SK-N-DZ (cell line): ENCODE measurements at regions not wholly inside any gene's neighbourhood (a gene's known extent, or its start where the extent isn't known, plus 50 kb on each side); places are given as distances from the start of the nearest gene placed in this dataset.

Experiments used
- DNase-seq: peaks from one replicate; pipeline ENCODE4 v3.0.0-alpha.2; 2015; ENCODE audit warnings: low spot score
- small RNA-seq, 2 experiments: library from RNA; depleted of rRNA; stranded (forward); fragments of <200 nt; gene quantifications; one replicate each; pipeline ENCODE3, GENCODE V24; 2014

DNA sequence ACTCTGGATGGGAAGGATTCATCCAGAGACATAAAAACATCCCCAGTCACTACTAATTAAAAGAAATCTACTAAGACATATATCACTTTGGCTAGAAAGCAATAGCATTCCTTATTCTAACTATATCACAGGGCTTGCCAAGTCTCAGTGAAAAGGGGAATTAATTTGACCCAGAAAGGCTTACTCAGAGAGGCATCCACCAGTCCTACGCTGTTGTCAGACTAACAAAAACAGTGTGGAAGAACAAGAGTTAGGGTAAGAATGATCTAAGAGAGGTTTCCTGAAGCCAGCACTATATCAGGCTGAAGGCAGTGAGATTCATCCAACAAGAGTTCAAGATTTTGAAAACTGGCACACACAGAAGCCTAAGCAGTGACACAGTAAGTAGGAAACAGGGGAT is 126.1 kb downstream of the GDAP2 start:
- no peak for DNase-seq

DNA sequence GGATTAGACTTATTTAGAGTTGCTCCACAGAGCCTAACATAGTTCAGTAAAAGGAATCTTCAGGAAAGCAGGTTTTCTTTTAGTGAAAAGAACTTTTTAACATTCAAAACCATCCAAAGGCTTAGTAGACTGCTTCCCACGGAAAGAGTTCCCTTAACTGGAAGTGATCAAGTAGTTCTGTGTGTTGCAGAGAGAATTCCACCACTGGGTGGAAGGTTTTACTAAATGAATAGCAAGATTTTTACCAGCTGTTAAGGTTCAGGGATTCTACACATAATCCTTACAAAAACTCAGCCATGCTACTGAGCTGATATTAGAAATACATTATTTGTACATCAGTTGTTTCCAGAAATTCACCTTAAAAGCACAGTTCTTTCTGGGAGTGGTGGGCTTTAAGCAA is 119.7 kb downstream of the GDAP2 start:
- no peak for DNase-seq

DNA sequence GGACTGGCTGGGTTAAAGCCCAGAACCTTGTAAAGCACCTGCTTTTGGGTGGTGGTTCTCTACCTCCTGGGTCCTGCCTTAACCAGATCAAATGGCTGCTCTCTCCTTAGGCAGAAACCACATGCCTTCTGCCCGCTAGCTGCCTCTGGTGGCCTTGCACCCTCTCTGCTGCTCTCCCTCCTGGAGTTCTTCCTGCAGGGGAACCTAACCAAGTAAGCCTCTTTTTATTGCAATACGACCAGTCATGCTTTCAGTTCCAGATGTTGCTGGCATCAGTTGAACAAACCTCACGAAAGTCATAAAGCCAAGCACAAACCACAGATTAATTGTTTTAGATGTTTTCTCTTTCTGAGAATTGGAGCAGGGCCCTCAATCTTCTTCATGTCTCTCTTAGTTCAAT is 118.9 kb downstream of the GDAP2 start:
- DNase-seq: no peak

DNA sequence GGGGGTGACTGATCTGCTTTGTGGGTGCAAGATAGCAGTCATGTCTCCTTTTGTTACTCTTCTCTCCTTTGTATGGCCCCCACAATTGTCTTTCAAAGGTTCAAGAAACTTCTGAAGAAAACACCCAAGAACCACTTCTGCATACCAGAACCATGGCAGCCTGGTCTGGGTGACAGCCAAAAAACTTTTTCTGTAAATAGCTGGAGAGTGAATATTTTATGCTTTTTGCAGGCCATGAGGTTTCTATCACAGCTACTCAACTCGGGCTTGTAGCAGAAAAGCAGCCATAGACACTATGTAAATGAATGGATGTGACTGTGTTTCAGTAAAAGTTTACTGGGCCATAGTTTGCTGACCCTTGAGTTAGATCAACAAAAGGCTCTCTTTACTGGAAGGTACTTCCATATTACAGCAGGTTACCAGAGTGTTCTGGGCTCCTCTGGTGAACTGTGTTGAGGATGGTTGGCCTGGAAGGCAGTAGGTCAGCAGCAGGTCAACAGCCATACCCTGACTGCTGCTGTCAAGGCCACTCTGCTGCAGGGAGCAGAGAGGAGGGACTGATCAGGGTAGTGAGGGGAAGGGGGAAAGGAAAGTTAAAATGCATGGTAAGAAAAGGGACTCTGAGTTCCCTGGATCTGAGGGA is 116.4 kb downstream of the GDAP2 start:
- DNase-seq: no peak

Small RNA genes lying in the stretch of these regions (small RNA-seq; reads per million reads assigned to genes)
- 0 reads per million in 2 experiments for gene AL390877.1
- 0 reads per million in 2 experiments for gene RF00561
